Retinal pigment epithelial cell (primary cell): ENCODE measurements at regions not wholly inside any gene's neighbourhood (a gene's known extent, or its start where the extent isn't known, plus 50 kb on each side); places are given as distances from the start of the nearest gene placed in this dataset.

Source experiments
- DNase-seq: peaks from one replicate; pipeline ENCODE4 v3.0.0-alpha.2; 2010; ENCODE audit warnings: low read depth
- H3K4me3 ChIP-seq: 2 replicates; pipeline ENCODE4 v1.5.1; 2011; ENCODE audit warnings: mild to moderate bottlenecking, low read length, control low read depth, moderate library complexity
- CTCF ChIP-seq: conservative IDR thresholded peaks from 2 replicates; pipeline ENCODE4 v1.5.1; 2011; ENCODE audit warnings: low read depth, low read length, control low read depth, inconsistent platforms

GRCh38 chr18:64949885-64950284 lies 800.9 kb upstream of the CDH7 start:
- H3K4me3 ChIP-seq = no peak overlapping the region
- no peak for DNase-seq
- no peak for TF ChIP-seq CTCF

- no peak for TF ChIP-seq CTCF
These were observed 787.8 kb upstream of the LINC00305 start for GRCh38 chr18:64936671-64937070.

GRCh38 chr18:64929036-64929435 lies 780.1 kb upstream of the LINC00305 start:
- no peak for TF ChIP-seq CTCF
- no peak overlapping the region for H3K4me3 ChIP-seq
- DNase-seq = no peak

More at GRCh38 chr18:64936671-64937070, 787.8 kb upstream of the LINC00305 start:
- H3K4me3 ChIP-seq = no peak overlapping the region
- DNase-seq = no peak

GRCh38 chr18:64919971-64920570 lies 771.2 kb upstream of the LINC00305 start:
- no peak for DNase-seq
- TF ChIP-seq CTCF = no peak
- no peak overlapping the region for H3K4me3 ChIP-seq

- H3K4me3 ChIP-seq = no peak overlapping the region
- DNase-seq = no peak
- no peak for TF ChIP-seq CTCF
These were observed 770.0 kb upstream of the LINC00305 start for GRCh38 chr18:64918851-64919250.

GRCh38 chr18:64893349-64893748 lies 744.5 kb upstream of the LINC00305 start:
- TF ChIP-seq CTCF = no peak
- H3K4me3 ChIP-seq = no peak overlapping the region
- no peak for DNase-seq

- no peak for TF ChIP-seq CTCF
- no peak for DNase-seq
- no peak overlapping the region for H3K4me3 ChIP-seq
These were observed 740.1 kb upstream of the LINC00305 start for GRCh38 chr18:64888956-64889355.
